ENCODE measurements at regions not wholly inside any gene's neighbourhood (a gene's known extent, or its start where the extent isn't known, plus 50 kb on each side); places are given as distances from the start of the nearest gene placed in this dataset.

- ATAC-seq (ENCODE audit: insufficient read depth, low FRiP score): no peak
- 2 to 3% methylated on average over 3 of the region's 3 CpGs for WGBS, 2 donors
- Histone ChIP-seq H3K4me1 (ENCODE audit: control insufficient read depth in 5 of 5, insufficient read depth in 5 of 5, low read length in 5 of 5) (no peaks in the 10 kb centered on the region), H3K9me3 (ENCODE audit: control insufficient read depth in 4 of 4, insufficient read depth in 3 of 4, low read length in 3 of 4) (no peaks in the 10 kb centered on the region), H3K27ac (ENCODE audit: low read depth in 1 of 2, low read length in 1 of 2) (no peak overlapping the region), H3K27me3 (ENCODE audit: control insufficient read depth in 3 of 3, insufficient read depth in 3 of 3, low read length in 2 of 3) (no peaks in the 10 kb centered on the region), H3K9ac (ENCODE audit: insufficient read depth in 1 of 2, low read length in 2 of 2) (no peak overlapping the region), H3K4me3 (no peak overlapping the region), H3K36me3 (ENCODE audit: control insufficient read depth in 4 of 4, insufficient read depth in 4 of 4, low read length in 4 of 4) (no peaks in the 10 kb centered on the region)
- TF ChIP-seq CTCF (IDR thresholded peaks at IDR 0.05; ENCODE audit: control extremely low read depth, extremely low read depth): peak; percentile 28
- peak; percentile 69 to 84 (median 82) for DNase-seq
These were observed 91.6 kb downstream of the TMX3 start for GRCh38 chr18:68623342-68623741.

- ATAC-seq (ENCODE audit: insufficient read depth, low FRiP score): no peak
- Histone ChIP-seq H3K4me1 (ENCODE audit: control insufficient read depth in 5 of 5, insufficient read depth in 5 of 5, low read length in 5 of 5) (no peaks in the 10 kb centered on the region), H3K27me3 (ENCODE audit: control insufficient read depth in 3 of 3, insufficient read depth in 3 of 3, low read length in 2 of 3) (no peaks in the 10 kb centered on the region), H3K4me3 (no peak overlapping the region), H3K9ac (ENCODE audit: insufficient read depth in 1 of 2, low read length in 2 of 2) (no peak overlapping the region), H3K36me3 (ENCODE audit: control insufficient read depth in 4 of 4, insufficient read depth in 4 of 4, low read length in 4 of 4) (no peaks in the 10 kb centered on the region), H3K9me3 (ENCODE audit: control insufficient read depth in 4 of 4, insufficient read depth in 3 of 4, low read length in 3 of 4) (no peaks in the 10 kb centered on the region), H3K27ac (ENCODE audit: low read depth in 1 of 2, low read length in 1 of 2) (no peak overlapping the region)
- TF ChIP-seq CTCF (IDR thresholded peaks at IDR 0.05; ENCODE audit: control extremely low read depth, extremely low read depth): no peak
- 83 to 91% methylated on average over 4 of the region's 4 CpGs for WGBS, 2 donors
- no peak for DNase-seq
These were observed 103.6 kb downstream of the TMX3 start for GRCh38 chr18:68611311-68611710.

GRCh38 chr18:68608851-68609490, 105.9 kb downstream of the TMX3 start:
- H3K9me3 ChIP-seq (ENCODE audit: control insufficient read depth in 4 of 4, insufficient read depth in 3 of 4, low read length in 3 of 4): no peaks in the 10 kb centered on the region
- no peaks in the 10 kb centered on the region for H3K27me3 ChIP-seq (ENCODE audit: control insufficient read depth in 3 of 3, insufficient read depth in 3 of 3, low read length in 2 of 3)
- WGBS, 2 donors: 78 to 83% methylated on average over 6 of the region's 6 CpGs
- no peak for TF ChIP-seq CTCF (IDR thresholded peaks at IDR 0.05; ENCODE audit: control extremely low read depth, extremely low read depth)
- no peaks in the 10 kb centered on the region for H3K36me3 ChIP-seq (ENCODE audit: control insufficient read depth in 4 of 4, insufficient read depth in 4 of 4, low read length in 4 of 4)
- DNase-seq (no peak), ATAC-seq (ENCODE audit: insufficient read depth, low FRiP score) (no peak)
- H3K27ac ChIP-seq (ENCODE audit: low read depth in 1 of 2, low read length in 1 of 2): no peak overlapping the region
- H3K4me3 ChIP-seq: no peak overlapping the region
- H3K9ac ChIP-seq (ENCODE audit: insufficient read depth in 1 of 2, low read length in 2 of 2): no peak overlapping the region
- no peaks in the 10 kb centered on the region for H3K4me1 ChIP-seq (ENCODE audit: control insufficient read depth in 5 of 5, insufficient read depth in 5 of 5, low read length in 5 of 5)

- DNase-seq (no peak), ATAC-seq (ENCODE audit: insufficient read depth, low FRiP score) (no peak)
- Histone ChIP-seq H3K4me1 (ENCODE audit: control insufficient read depth in 5 of 5, insufficient read depth in 5 of 5, low read length in 5 of 5) (no peaks in the 10 kb centered on the region), H3K27me3 (ENCODE audit: control insufficient read depth in 3 of 3, insufficient read depth in 3 of 3, low read length in 2 of 3) (no peaks in the 10 kb centered on the region), H3K9me3 (ENCODE audit: control insufficient read depth in 4 of 4, insufficient read depth in 3 of 4, low read length in 3 of 4) (no peaks in the 10 kb centered on the region), H3K36me3 (ENCODE audit: control insufficient read depth in 4 of 4, insufficient read depth in 4 of 4, low read length in 4 of 4) (no peaks in the 10 kb centered on the region), H3K4me3 (no peak overlapping the region), H3K9ac (ENCODE audit: insufficient read depth in 1 of 2, low read length in 2 of 2) (no peak overlapping the region), H3K27ac (ENCODE audit: low read depth in 1 of 2, low read length in 1 of 2) (no peak overlapping the region)
- no peak for TF ChIP-seq CTCF (IDR thresholded peaks at IDR 0.05; ENCODE audit: control extremely low read depth, extremely low read depth)
- 94 to 96% methylated on average over 2 of the region's 2 CpGs for WGBS, 2 donors
These were observed 107.1 kb downstream of the TMX3 start for GRCh38 chr18:68607852-68608251.

Measured in lung (tissue), 11 donors.